Activated B cell treated with CpG ODN at 0.5 μM for 24 hours (primary cell): ENCODE measurements at regions not wholly inside any gene's neighbourhood (a gene's known extent, or its start where the extent isn't known, plus 50 kb on each side); places are given as distances from the start of the nearest gene placed in this dataset.

Experiments
- ATAC-seq: fragments of 200-7000 bp; cut with Tn5 transposase; one replicate; pipeline ENCODE4 v1.10.0; 2021; ENCODE audit warnings: low read depth, mild to moderate bottlenecking, moderate library complexity
- CTCF ChIA-PET: fragments of 350-600 bp; sonication (Branson Sonifier 250); formaldehyde crosslinking; loops from one replicate; lab custom pipeline; 2021; ENCODE audit warnings: antibody characterized with exemption; lab: Charles Lee
- POLR2A ChIA-PET: fragments of 350-600 bp; sonication (Branson Sonifier 250); formaldehyde crosslinking; loops from one replicate; lab custom pipeline; 2021; ENCODE audit warnings: antibody characterized with exemption; lab: Charles Lee
- DNase-seq: peaks from one replicate; pipeline ENCODE4 v3.0.0; 2022
- H3K27ac Mint-ChIP-seq: one replicate; pipeline ENCODE4 v1.8.0; 2020; ENCODE audit warnings: mixed read lengths
- H3K27me3 Mint-ChIP-seq: one replicate; pipeline ENCODE4 v1.8.0; 2021; ENCODE audit warnings: mixed read lengths
- H3K36me3 Mint-ChIP-seq: one replicate; pipeline ENCODE4 v1.8.0; 2021; ENCODE audit warnings: low read depth, mixed read lengths
- H3K4me1 Mint-ChIP-seq: one replicate; pipeline ENCODE4 v1.8.0; 2021; ENCODE audit warnings: mixed read lengths
- H3K4me3 Mint-ChIP-seq: one replicate; pipeline ENCODE4 v1.8.0; 2020; ENCODE audit warnings: mild to moderate bottlenecking, mixed read lengths
- H3K9me3 Mint-ChIP-seq: one replicate; pipeline ENCODE4 v1.8.0; 2020; ENCODE audit warnings: mixed read lengths
- intact Hi-C: fragments of 100-400 bp; cut with micrococcal nuclease; formaldehyde crosslinking; loops from one replicate; pipeline ENCODE4 v1.15.1; 2024
- TF ChIP-seq, protein P1 (sequence below): fragments of 200-600 bp; IDR thresholded peaks from one replicate; pipeline ENCODE4 v1.8.0; 2022; ENCODE audit warnings: antibody characterized with exemption, mild to moderate bottlenecking

DNA sequence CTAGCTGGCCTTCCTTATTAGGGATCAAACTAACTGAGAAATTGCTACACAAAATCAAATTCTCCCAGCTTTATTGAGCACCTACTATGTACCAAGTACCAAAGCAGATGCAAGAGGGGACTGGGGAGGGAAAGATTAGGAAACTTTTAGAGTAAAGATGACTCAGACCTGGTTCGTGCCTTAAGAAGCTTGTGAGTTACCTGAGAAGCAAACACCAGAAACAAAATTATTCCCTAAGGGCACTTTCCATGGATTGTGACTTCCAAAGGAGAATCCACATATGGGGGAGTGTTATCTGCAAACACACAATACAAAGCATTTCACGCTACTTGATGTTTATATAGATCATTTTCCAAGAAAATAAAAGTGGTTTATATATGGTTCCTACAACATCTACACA, 326.9 kb upstream of the HNRNPA3 start:
- Mint-ChIP-seq H3K4me1 (no peaks in the 10 kb centered on the region), H3K4me3 (no peak overlapping the region), H3K27ac (no peak overlapping the region), H3K9me3 (no peaks in the 10 kb centered on the region), H3K27me3 (peaks cover 4% of the 10 kb centered on the region), H3K36me3 (no peaks in the 10 kb centered on the region)
- ChIA-PET CTCF (no interaction called here), POLR2A (no interaction called here)
- no peak for ATAC-seq
- TF ChIP-seq, protein P1, sequence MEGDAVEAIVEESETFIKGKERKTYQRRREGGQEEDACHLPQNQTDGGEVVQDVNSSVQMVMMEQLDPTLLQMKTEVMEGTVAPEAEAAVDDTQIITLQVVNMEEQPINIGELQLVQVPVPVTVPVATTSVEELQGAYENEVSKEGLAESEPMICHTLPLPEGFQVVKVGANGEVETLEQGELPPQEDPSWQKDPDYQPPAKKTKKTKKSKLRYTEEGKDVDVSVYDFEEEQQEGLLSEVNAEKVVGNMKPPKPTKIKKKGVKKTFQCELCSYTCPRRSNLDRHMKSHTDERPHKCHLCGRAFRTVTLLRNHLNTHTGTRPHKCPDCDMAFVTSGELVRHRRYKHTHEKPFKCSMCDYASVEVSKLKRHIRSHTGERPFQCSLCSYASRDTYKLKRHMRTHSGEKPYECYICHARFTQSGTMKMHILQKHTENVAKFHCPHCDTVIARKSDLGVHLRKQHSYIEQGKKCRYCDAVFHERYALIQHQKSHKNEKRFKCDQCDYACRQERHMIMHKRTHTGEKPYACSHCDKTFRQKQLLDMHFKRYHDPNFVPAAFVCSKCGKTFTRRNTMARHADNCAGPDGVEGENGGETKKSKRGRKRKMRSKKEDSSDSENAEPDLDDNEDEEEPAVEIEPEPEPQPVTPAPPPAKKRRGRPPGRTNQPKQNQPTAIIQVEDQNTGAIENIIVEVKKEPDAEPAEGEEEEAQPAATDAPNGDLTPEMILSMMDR: no peak
- no peak for DNase-seq
- intact Hi-C loops: no loop called here

DNA sequence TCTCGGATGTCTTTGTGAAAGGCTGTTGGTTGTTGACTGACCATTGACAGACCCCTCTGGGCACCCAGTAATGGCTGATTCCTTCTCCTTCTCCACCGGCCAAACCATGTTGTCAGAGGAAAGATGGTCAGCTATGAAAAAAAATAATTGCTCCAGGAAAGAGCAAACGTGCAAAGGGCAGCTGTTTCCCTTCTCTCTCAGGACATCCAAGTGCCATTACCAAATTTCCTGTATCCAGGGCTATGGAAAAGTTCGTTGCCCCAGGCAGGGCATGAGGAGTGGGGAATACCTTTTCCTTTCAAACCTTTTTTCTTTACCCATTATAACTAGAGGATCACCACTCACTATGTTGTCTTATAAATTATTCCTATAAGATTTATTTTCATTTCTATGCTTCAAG, 321.5 kb upstream of the HNRNPA3 start:
- ChIA-PET CTCF (no interaction called here), POLR2A (no interaction called here)
- peaks cover 4% of the 10 kb centered on the region for H3K27me3 Mint-ChIP-seq
- DNase-seq: no peak
- H3K27ac Mint-ChIP-seq: no peak overlapping the region
- no peak for ATAC-seq
- H3K36me3 Mint-ChIP-seq: no peaks in the 10 kb centered on the region
- H3K4me1 Mint-ChIP-seq: no peaks in the 10 kb centered on the region
- H3K9me3 Mint-ChIP-seq: no peaks in the 10 kb centered on the region
- intact Hi-C loops: no loop called here
- TF ChIP-seq, protein P1: no peak
- H3K4me3 Mint-ChIP-seq: no peak overlapping the region

DNA sequence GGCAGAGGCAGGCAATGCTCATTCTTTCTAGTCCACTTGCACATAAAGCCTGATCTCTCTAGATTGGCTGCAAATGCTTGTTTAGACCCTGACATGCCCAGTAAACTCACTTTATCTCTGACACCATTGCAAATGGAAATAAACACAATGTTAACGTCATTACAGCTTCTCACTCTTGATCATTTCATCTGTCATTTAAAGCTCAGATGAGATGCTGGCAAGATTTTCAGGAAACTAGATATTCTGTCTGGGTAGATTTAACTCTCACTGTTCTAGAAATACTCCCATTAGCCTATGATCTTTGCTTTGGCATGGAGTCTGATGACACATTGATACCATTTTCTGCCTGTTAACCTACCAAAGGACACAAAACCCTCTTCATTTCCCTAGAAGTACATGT, 320.7 kb upstream of the HNRNPA3 start:
- Mint-ChIP-seq H3K27me3 (peaks cover 4% of the 10 kb centered on the region), H3K4me3 (no peak overlapping the region), H3K4me1 (no peaks in the 10 kb centered on the region), H3K27ac (no peak overlapping the region), H3K9me3 (no peaks in the 10 kb centered on the region), H3K36me3 (no peaks in the 10 kb centered on the region)
- TF ChIP-seq, protein P1: no peak
- DNase-seq: no peak
- no peak for ATAC-seq
- ChIA-PET CTCF (no interaction called here), POLR2A (no interaction called here)
- intact Hi-C loops: no loop called here

DNA sequence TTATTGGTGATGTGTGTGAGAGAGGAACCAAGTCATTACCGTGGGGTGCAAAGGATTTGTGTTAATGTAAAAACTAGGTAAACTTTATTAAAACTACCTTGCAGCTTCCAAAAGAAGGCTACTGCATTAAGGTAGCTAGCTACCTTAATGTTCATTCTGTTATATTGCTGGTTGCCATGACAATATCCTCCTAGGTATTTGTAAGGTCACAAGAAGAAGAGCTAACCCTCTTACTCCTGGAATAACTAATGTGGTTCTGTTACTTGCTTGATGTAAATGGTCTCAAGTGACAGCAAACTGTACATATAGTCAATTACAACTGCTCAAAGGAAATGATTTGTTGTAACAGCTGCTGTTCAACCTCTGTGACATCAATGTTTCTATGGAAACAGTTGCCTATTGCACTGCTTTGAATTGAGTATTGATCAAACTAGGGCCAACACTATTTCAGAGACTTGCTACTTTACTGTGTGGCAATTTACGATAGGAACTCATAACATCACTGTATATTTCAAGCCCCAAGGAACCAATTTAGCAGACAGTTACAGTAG, 319.8 kb upstream of the HNRNPA3 start:
- Mint-ChIP-seq H3K27me3 (peaks cover 4% of the 10 kb centered on the region), H3K36me3 (no peaks in the 10 kb centered on the region), H3K27ac (no peak overlapping the region), H3K9me3 (no peaks in the 10 kb centered on the region), H3K4me3 (no peak overlapping the region), H3K4me1 (no peaks in the 10 kb centered on the region)
- TF ChIP-seq, protein P1: no peak
- ATAC-seq (no peak), DNase-seq (no peak)
- intact Hi-C loops: no loop called here
- CTCF ChIA-PET: no interaction called here
- POLR2A ChIA-PET: no interaction called here

DNA sequence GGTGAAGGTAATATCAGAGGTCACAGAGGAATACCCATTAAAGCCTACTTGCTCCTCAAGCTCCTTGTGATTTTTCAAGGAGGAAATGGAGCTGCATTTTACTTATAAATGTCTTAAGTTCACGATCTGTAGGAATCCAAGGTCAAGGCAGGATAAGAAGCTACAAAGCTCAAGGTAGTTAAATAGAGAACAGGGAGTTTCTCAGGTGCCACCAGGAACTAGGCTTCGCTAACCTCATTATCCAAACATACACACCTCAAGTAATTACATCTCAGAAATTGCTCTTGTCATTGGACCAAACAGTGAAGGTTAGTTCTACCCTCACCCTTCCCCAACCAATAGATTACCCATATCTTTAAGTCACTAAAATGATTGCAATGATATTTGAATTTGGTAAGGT, 317.4 kb upstream of the HNRNPA3 start:
- H3K4me1 Mint-ChIP-seq: no peaks in the 10 kb centered on the region
- no peaks in the 10 kb centered on the region for H3K9me3 Mint-ChIP-seq
- ChIA-PET POLR2A (no interaction called here), CTCF (no interaction called here)
- intact Hi-C loops: no loop called here
- H3K4me3 Mint-ChIP-seq: no peak overlapping the region
- DNase-seq (no peak), ATAC-seq (no peak)
- H3K36me3 Mint-ChIP-seq: no peaks in the 10 kb centered on the region
- no peak overlapping the region for H3K27ac Mint-ChIP-seq
- TF ChIP-seq, protein P1: no peak
- no peaks in the 10 kb centered on the region for H3K27me3 Mint-ChIP-seq
